NCI-H2029 treated with DMSO at 0.1 percent for 48 hours (cell line): ENCODE measurements at regions not wholly inside any gene's neighbourhood (a gene's known extent, or its start where the extent isn't known, plus 50 kb on each side); places are given as distances from the start of the nearest gene placed in this dataset.

Experiments used
- DNase-seq: peaks from one replicate; lab custom pipeline; 2025; lab: John Stamatoyannopoulos, UW

DNA sequence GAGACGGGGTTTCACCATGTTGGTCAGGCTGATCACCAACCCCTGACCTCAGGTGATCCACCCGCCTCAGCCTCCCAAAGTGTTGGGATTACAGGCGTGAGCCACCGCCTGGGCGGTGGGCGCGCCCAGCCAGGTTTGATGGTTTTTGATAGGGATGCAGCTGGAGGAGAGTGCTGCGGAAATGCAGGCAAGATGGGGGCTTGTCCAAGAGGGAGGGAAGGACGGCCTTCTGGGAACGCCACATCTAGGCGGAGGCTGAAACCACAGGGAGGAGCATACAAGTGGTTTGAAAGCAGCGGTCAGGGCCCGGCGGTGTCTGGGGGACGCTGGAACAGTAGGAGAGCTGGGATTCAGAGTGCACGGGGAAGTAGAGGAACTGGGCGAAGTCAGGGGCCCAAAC is 134.6 kb downstream of the VRK1 start:
- no peak for DNase-seq

DNA sequence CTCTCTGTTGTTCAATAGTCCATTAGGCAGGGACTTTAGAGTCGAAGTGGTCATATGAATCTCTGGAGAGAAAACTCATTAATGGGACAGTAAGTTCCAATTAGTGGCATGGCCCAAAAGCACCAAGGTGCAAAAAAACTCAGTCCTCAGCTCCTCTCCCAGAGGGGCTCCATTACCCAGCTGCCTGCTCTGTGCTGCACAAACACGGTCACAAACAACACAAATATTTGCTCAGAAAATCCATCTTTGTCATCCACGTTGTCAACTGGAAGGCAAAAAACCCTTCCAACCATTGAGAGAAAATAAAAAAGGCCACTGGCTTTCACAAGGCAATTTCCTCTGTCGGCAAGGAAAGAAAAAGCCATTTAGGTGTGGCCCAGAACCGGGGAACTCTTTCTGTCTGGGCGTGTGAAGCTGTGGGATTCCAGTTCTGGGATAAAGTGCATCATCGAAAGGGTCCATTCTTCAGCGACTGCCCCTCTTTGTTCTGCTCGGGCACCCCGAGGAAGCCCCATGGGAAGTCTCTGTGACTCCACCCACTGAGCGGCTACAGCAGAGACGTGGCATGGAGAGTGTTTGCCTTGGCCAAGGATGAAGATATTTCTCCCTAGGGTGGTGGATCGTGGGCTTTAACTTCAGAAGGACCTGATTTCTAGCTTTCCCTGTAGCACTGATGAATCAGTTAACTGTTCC is 137.6 kb downstream of the VRK1 start:
- no peak for DNase-seq

DNA sequence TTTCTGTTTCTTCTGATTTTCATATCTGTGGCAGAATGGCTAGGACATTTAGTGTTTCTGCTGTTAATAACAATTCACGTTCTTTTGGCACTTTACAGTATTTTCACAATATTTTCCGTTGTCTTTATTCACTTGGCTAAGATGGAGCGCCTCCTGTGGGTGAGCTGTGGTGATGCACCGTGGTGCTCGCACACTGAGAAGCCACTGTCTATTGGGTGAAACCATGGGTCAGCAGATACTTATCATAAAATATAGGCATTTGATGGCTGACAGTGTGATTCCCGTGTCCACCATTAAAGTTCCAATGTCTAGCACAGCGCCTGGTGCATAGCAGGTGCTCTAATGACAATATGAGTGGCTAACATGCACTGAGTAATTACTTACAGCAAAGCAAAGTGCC is 141.8 kb downstream of the VRK1 start:
- DNase-seq = no peak

DNA sequence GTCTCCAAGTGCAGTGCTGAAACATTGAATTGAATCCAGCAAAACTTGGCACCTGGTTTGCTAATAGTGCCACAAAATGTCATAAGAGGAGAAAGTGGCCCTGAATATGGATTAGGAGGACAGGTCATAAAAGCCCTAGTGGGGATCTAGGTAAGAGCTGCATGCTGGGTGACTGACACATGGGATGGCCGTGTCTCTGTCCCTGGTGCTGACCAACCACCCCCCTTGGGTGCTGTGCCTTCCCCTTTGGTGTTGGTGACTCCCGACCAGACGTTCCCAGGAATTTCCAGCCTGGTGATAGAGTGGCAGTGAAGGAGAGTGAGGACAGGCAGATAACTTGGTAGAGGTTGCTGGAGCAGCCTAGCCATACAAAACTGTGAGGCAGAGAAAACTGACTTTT is 142.8 kb downstream of the VRK1 start:
- DNase-seq = no peak

DNA sequence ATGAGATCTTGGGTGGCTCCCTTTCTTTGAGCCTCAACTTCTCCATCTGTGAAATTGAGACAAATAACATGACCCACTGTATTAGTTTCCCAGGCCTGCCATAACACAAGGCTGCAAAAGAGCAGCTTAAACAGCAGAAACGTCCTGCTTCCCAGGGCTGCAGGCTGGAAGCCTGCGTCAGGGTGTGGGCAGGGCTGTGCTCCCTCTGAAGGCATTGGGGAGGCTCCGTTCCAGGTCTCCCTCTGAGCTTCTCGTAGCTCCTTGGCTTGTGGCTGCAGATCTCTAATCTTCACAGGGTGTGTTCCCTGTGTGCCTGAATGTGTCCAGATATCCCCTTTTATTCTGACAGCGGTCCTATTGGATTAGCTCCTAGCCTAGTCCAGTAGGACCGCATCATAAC is 147.1 kb downstream of the VRK1 start:
- no peak for DNase-seq

DNA sequence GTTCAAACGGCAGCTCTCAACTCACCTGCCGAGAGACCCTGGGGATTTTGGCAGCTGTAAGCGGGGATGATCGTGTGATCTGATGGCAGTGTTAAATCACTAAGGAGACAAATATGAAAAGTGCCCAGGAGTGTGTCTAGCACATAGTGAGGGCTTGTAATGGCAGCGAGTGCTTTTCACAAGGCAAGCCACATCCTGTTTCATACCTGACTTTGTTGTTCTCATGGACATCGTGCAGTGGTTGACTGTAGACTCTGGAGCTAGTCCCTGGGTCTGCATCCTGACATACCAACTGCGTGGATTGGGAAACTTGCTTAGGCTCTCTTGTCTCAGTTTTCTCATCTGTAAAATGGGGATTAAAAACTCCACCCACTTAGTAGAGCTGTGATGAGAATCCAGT is 148.5 kb downstream of the VRK1 start:
- no peak for DNase-seq

DNA sequence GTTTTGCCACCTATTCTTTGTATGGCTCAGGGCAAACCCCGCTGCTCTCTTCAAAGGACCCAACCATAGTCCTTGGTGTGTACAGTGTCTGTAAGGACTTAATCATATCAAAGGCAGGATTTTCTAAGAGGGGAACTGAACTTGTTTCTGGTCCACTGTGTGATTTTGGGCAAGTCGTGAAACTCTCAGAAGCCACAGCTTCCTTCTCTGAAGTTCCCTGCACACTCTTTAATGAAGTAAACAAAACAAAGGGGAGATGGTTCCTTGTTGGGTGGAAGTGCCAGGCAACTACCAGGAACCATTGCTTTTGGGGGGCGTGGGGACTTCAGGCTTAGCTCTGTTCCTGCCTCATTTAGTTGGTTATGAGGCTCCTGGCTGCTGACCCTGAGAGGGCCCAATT is 152.4 kb downstream of the VRK1 start:
- DNase-seq = no peak

DNA sequence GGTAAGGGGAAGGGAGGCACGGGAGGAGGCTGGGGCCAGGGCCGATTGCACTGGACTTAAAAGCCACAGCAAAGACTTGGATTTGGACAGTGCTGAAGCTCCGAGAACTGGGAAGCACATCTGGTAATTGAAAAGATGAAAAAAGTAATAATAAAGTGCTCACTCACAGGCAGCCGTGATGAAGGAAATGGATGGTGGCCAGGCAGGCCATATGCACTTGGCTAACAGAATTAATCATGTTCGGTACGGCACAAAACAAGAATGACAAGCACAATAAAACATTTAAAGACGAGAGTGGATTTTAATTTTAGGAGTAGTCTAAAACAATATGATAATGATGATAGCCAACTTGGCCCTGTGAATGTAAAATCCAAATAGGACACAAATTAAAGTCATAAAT is 154.3 kb downstream of the VRK1 start:
- DNase-seq = no peak

DNA sequence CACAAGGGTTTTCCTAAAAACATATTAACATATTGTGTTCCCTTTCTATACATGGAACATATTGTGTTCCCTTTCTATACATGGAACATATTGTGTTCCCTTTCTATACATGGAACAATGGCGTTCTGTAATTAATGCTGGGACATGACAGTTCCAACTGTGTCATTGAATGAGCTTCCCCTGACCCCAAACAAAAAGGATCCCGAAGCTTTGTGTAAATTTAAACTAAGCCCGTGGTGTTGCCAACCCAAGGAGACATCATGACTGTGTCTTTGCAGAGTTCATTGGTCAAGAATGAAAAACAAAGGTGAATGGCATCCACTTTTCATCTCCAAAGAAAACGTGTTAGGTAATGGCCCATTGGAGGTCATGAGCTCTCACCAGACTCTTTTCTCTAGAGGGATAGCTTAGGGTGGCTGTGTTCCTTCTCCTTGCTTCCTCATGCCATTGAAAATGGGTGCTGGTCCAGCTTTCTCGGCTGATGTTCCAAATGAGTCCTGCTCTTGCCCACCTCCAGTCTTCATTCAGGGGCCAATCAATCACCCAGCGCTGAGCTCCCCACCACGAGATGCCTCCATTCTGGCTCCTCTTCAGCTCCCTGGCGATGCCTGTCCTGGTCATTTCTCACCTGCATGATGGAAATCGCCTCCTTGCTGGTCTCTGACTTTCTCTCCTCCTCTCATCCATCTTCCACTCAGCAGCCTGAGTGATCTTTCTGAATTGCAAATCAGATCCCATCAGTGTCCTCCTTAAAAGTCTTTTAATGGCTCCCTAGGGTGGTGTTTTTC is 156.1 kb downstream of the VRK1 start:
- DNase-seq = no peak

DNA sequence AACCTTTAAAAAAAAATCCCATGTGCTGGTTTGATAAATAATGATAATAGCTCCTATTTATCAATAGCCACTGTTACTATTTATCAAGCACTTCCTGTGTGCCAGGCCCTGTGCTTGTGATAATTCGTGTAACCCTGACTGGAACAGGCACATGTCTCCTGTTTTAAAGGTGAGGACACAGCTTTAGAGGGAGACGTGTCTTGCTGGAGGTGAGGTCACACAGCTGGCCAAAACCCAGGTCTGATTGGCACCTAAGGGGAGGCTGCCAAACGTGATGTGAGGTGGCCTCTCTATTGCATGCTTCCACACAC is 156.6 kb downstream of the VRK1 start:
- no peak for DNase-seq

DNA sequence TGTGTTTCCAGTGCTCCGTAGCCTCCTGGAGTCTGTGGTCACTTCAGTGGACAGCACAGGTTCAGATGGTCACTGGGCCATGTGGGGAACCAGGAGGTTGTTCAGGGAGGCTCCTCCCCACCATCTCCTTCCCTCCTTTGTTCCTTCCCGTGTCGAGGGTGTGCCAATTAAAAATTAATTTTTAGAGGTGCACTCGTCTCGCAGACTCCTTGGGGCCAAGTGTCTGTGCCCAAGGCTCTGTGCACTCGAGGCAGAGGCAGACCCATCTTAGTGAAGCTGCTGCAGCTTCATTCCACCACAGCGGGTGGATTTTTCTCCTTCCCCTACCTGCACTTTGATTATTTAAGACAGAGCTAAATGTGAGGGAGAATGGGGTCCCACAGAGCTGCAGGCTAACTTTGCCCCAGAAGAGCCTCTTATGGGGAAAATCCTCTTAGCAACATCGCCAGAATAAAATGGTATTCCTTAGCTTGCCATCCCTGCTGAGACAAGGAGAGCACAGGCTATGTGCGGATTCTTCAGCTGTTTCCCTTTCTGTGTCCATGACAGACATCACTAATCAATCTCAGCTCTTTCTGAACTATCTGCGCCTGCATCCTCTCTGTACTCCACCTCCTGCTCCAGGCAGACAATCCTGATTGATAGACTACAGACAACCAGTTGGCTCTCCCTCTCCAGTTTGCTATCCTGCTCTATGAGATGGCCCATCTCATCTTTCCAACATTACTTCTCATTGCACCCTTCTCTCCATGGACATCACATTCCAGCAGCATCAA is 159.5 kb downstream of the VRK1 start:
- no peak for DNase-seq

DNA sequence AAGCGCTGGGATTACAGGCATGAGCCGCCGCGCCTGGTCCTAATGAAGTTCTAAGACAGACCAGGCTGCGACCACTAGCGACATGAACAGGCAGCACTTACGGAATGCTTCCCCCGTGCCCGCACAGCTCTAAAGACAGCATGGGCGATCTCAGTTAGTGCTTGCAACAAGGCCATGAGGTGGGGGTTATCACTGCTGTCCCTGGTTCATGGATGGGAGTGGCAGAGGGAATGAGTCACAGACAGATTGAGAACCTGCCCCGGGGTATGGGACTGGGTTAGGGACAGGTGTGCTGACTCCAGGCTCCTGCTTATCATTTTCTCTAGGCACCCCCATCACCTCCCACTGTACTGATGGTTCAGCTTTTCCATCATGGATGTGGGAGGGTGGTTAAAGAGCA is 160.9 kb downstream of the VRK1 start:
- DNase-seq = no peak

DNA sequence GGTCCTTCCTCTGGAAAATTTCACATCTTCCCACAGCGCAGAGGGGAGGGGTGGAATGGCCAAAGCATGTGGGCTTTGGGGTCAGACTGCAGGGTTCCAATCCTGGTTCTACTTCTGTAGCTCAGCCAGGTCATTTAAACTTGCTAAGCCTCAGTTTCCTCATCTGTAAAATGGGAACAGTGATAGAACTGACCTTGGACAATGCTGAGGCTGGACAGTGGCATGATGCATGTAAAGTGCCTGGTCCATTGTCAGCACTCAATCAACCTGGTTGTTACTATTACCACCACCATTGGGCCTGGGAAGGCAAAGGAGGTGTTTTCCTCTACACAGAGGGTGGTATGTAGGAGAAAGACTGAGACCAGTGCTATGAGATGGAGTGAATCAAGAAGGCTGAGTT is 162.8 kb downstream of the VRK1 start:
- no peak for DNase-seq

DNA sequence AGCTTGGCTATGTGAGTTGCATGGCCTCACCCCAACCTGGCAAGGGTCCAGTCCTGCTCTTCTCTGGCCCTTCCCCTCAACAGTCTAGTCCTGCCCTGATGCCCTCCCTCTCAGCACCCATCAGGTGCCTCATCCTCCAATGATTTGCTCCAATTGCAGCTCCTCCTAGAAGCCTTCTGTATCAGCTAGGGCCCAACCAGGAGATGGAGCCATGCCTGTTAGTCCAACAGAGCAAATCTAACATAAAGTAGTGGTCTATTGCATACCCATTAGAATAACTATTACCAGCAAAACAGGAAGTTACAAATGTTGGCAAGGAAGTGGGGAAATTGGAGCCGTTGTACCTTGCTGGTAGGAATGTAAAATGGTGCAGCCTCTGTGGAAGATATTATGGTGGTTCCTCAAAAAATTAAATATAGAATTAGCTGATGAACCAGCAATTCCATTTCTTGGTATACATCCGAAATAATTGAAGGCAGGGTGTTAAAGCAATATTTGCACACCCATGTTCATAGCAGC is 163.5 kb downstream of the VRK1 start:
- no peak for DNase-seq

DNA sequence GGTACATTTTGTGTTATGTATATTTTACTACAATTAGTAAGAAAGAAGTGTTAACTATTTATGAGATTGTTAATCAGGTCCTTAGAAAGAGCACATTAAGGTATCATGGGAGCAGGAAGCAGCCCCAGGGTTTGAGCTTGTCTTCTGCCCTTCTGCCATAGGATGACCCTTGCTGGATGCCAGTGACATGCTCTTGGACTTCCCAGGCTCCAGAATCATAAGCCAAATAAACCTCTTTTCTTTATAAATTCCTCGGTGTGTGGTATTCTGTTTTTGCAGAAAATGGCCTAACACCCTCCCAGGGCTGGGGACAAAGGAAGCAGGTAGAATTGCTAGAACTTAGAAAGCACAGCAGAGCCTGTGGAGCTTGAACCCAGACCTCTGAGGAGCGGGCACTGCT is 164.7 kb downstream of the VRK1 start:
- DNase-seq = no peak

DNA sequence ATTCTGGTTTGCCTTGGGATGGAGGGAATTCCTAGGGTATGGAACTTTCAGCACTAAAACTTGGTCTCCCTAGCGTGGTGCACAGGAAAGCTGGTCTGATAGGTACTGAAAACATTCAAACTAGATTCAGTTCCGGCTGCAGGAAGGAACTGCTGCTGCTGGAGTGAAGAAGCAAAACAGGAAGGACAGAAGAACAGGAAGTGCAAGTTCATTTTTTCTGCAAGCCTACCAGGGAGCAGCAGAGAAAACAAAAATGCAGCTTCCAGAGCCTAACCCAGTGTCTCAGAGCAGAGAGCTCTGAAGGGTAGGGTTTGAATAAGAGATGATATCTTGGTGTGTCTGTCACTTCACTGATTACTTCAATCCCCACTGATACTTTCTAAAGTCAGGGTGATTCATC is 165.2 kb downstream of the VRK1 start:
- no peak for DNase-seq

DNA sequence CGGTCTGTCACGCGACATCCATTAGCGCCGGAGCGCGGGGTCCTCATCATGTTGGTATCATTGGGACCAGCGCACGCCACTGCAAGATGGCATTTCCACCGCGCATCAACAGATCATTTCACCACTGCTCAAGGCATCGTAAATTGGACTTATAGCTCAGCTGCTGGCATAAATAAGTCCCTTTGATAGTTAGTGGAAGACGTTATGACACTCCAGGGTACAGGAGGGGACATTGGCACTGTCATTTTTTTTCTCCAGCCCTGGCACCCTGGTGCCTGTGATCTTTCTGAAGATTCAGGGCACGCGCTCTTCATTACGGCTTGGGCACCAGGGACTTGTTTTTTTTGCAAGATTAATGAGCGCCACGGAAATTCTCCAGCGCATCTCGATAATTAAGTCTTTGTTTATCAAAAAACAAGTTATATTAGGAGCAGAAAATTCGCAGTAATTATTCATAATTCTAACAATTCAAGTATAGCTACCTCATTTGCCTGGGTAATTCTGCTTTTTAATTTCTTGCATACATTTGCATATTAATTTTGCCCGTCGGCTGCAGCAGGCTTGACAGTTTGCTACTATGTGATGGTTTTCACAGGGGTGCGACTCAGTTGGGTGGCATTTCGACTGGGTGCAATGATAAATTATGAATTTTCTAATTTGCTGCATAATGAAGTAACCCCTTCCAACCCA is 167.7 kb downstream of the VRK1 start:
- no peak for DNase-seq

DNA sequence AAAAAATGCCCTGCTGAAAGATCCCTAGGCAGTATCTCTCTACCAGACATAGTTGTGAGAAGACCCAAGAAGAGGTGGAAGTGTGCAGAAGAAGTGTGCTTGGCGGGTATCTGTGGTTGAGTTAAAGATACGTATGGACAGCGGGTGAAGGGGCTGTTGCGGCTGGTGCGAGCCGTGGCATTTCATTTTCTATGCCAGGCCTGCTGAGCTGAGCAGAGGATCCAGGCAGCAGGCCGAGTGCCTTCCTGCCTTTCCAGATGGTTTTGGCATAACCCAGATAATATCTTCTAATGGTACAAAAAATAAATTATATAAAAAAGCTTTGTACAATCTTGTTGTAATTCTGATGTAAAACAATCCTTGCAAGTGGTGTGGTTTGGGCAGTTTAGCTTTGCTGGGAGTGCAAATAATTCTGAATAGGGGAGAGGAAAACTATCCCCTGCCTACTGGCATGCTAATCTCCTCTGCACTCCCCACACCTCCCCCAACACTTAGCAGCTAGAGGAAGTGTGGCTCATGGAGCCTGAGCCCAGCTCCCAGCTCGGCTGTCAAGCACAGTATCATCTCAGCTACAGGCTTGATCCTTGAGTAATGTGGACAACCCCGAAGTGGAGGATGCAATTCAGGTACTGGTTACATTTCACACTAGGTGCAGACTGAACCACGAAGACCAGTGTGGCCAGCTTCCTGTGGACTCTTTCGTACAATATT is 168.9 kb downstream of the VRK1 start:
- no peak for DNase-seq

DNA sequence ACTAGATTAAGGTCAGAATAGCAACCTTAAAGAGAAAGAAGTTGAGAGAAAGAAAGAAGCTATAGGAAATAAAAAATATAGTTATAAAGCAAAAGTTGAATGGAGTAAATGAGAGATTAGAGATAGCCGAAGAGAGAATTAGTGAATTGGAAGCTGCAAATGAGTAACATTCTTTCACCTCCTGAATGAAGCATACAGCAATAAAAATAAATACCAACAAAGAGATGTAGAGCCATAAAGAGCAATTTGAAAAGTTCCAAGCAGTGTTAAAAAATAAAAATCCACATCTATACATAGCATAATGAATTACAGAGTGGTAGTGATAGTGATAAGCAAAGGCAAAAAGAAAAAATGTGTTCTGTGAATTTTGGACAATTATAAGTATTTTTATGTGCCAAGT is 177.9 kb downstream of the VRK1 start:
- DNase-seq = no peak

DNA sequence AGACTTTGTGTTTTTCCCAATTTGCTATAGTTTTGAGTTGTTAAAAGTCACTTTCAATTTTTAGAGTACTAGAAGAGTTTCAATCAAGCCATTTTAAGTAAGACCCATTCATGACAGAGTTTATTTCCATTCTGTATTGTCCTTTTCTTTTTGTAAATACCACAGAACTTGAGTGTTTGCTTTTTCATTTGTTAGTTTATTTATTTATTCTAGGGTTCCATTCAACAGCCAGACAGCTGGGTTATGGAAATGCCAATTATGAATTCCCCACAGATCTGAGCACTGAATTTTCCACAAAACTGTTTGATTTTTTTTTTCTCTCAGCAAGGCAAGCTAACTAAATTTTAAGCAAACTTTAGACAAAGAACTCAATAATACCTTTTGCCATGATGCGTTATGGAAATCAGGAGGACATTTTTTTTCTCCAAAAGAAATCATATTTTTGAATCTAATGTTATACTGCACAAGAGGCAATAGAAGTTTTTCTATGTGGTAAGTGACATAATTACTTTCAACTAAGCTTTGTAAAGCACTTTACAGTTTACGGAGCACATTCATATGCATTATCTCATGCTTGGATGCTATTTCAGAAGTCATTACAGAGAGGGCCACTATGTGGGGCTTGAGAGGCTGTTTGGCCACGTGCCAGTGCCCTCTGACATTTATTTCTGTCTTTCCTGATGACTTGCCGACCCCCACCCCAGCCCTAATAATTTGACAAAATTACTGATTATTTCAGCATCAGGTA is 181.5 kb downstream of the VRK1 start:
- DNase-seq = peak; percentile 49

DNA sequence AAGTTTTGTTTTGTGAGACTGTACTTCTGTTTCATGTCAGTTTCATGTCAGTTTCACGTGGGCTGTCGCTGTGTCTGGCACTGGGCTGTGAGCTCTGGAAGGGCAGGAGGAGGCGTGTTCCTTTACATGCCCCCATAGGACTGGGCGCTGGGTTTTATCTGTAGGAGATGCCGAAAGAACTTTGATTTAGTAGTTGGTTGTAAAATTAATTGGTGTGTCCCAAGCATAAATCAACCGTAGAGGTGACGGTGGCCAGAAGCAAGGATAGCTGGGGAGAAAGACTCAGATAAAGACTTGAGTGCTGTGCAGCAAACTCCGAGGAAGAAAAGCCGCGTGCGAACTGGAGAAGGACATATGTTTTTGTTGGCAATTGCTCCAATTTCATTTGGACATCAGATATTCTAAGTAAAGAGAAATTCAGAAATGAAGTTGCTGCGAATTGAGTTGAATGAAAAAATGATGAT is 182.5 kb downstream of the VRK1 start:
- DNase-seq = no peak
